Left lung (tissue), 4 donors: ENCODE measurements at regions not wholly inside any gene's neighbourhood (a gene's known extent, or its start where the extent isn't known, plus 50 kb on each side); places are given as distances from the start of the nearest gene placed in this dataset.

ENCODE experiments used
- ATAC-seq: fragments of 200-7000 bp; cut with Tn5 transposase; one replicate; pipeline ENCODE4 v1.9.1; 2020; ENCODE audit warnings: moderate library complexity
- DNase-seq, 4 donors: peaks; one replicate each; pipeline ENCODE4 v3.0.0-alpha.2; 2013 to 2020
- H3K27ac ChIP-seq, 2 donors: fragments of 200-600 bp; sonication (generic) in 1 of 2; one replicate each; pipeline versions ENCODE4 v1.5.0 to v1.8.0; 2020 to 2021
- H3K27me3 ChIP-seq, 2 donors: fragments of 200-600 bp; sonication (generic) in 1 of 2; one replicate each; pipeline versions ENCODE4 v1.5.0 to v1.8.0; 2020 to 2021
- H3K36me3 ChIP-seq, 2 donors: fragments of 200-600 bp; sonication (generic) in 1 of 2; one replicate each; pipeline versions ENCODE4 v1.5.0 to v1.8.0; 2020 to 2021
- H3K4me1 ChIP-seq, 2 donors: fragments of 200-600 bp; one replicate each; pipeline ENCODE4 v1.8.0; 2021
- H3K4me3 ChIP-seq, 2 donors: fragments of 200-600 bp; sonication (generic) in 1 of 2; one replicate each; pipeline versions ENCODE4 v1.5.0 to v1.8.0; 2020 to 2021; ENCODE audit warnings: mild to moderate bottlenecking in 1 of 2
- H3K9me3 ChIP-seq, 2 donors: fragments of 200-600 bp; sonication (generic) in 1 of 2; one replicate each; pipeline versions ENCODE4 v1.5.0 to v1.8.0; 2020 to 2021
- intact Hi-C, 2 donors: fragments of 100-400 bp; cut with DNase I; formaldehyde crosslinking; loops; one replicate each; pipeline versions ENCODE4 v1.11.2 to v1.14.2; 2022
- TF ChIP-seq, protein P1 (sequence below), 2 donors: fragments of 200-600 bp; sonication (generic) in 1 of 2; IDR thresholded peaks; one replicate each; pipeline versions ENCODE4 v1.5.0 to v1.8.0; 2021; ENCODE audit warnings: antibody characterized with exemption in 2 of 2
- donor health status: DM: no; HTN: yes; CAD: no.
- donor health status: DM: no; HTN: no; CAD: no.

DNA sequence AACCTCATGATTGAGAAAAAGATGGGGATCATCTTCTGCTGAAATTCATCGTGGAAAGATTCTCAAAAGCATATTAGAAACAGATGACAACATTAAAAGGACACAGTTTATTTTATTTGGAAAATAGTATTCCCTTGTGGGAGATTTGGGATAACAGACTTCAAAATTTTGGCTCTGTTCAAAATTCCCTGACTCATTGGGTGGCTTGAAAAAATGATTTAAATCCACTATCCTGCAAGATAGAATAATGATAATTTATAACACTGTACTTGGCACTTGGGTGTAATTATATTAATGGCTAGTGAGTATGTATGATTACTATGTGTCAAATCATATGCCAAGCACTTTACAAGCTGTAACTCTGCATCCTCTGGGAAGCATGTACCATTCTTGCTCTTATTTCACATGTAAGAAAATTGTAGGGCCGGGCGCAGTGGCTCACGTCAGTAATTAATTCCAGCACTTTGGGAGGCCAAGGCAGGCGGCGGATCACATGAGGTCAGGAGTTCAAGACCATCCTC is 128.8 kb downstream of the LMNTD1 start:
- Histone ChIP-seq H3K27me3 (no peaks in the 10 kb centered on the region), H3K36me3 (no peaks in the 10 kb centered on the region), H3K9me3 (no peaks in the 10 kb centered on the region), H3K4me3 (no peak overlapping the region), H3K27ac (no peak overlapping the region), H3K4me1 (no peaks in the 10 kb centered on the region)
- intact Hi-C loops, result no loop called here
- no peak for ATAC-seq
- TF ChIP-seq, protein P1, sequence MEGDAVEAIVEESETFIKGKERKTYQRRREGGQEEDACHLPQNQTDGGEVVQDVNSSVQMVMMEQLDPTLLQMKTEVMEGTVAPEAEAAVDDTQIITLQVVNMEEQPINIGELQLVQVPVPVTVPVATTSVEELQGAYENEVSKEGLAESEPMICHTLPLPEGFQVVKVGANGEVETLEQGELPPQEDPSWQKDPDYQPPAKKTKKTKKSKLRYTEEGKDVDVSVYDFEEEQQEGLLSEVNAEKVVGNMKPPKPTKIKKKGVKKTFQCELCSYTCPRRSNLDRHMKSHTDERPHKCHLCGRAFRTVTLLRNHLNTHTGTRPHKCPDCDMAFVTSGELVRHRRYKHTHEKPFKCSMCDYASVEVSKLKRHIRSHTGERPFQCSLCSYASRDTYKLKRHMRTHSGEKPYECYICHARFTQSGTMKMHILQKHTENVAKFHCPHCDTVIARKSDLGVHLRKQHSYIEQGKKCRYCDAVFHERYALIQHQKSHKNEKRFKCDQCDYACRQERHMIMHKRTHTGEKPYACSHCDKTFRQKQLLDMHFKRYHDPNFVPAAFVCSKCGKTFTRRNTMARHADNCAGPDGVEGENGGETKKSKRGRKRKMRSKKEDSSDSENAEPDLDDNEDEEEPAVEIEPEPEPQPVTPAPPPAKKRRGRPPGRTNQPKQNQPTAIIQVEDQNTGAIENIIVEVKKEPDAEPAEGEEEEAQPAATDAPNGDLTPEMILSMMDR (IDR thresholded peaks at IDR 0.05), result no peak
- no peak for DNase-seq

DNA sequence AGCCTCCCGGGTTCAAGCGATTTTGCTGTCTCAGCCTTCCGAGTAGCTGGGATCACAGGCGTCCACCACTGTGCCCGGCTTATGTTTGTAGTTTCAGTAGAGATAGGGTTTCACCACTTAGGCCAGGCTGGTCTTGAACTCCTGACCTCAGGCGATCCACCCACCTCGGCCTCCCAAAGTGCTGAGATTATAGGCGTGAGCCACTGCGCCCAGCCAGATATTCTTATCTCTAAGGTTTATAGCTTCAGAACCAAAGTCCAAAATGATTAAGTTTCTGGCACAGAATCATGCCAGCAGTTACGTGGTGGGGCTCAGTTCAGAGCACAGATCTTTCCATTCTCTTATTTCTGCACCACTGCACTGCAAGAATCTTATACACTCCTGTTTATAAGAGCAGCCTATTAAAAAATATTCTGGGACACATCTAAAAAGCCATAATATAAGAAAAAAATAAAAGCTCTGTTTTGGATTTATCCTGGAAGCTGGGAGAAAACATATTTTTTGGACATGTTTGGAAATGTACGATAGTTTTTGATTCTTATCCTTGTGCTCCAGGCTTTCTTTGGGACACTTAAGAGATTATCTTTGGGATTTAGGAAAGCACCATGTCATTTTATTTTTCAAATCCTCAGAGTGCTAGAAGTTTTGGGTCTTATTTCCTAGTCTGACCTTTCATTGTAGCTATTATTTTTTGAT is 129.6 kb downstream of the LMNTD1 start:
- H3K4me3 ChIP-seq, result no peak overlapping the region
- H3K27me3 ChIP-seq, result no peaks in the 10 kb centered on the region
- DNase-seq (no peak), ATAC-seq (no peak)
- no peaks in the 10 kb centered on the region for H3K9me3 ChIP-seq
- H3K36me3 ChIP-seq, result no peaks in the 10 kb centered on the region
- intact Hi-C loops, result no loop called here
- TF ChIP-seq, protein P1 (IDR thresholded peaks at IDR 0.05), result no peak
- no peak overlapping the region for H3K27ac ChIP-seq
- H3K4me1 ChIP-seq, result no peaks in the 10 kb centered on the region

GRCh38 chr12:25422241-25422640 is 130.8 kb downstream of the LMNTD1 start:
- H3K4me3 ChIP-seq, result no peak overlapping the region
- no peaks in the 10 kb centered on the region for H3K9me3 ChIP-seq
- no peak for DNase-seq
- H3K4me1 ChIP-seq, result no peaks in the 10 kb centered on the region
- no peak for ATAC-seq
- TF ChIP-seq, protein P1 (IDR thresholded peaks at IDR 0.05), result no peak
- no peak overlapping the region for H3K27ac ChIP-seq
- H3K27me3 ChIP-seq, result no peaks in the 10 kb centered on the region
- intact Hi-C loops, result no loop called here
- H3K36me3 ChIP-seq, result no peaks in the 10 kb centered on the region

DNA sequence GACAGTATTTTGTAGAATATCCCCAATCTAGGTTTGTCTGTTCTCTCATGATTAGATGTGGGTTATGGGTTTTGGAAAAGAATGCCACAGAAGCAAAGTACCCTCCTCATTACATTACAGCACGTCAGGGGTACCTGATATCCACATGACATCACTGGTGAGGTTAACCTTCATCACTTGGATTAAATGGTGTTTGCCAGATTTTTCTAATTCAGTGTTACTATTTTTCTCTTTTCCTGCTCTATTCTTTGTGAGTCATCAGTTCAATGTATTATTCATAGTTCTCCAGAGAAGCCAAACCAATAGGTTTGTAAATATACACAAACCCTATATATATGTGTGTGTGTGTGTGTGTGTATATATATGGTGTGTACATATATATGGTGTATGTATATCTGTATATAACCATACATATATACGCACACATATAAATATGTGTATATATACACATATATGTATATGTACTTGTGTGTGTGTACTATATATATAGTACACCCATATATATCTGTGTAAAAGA is 131.4 kb downstream of the LMNTD1 start:
- no peak overlapping the region for H3K4me3 ChIP-seq
- H3K27ac ChIP-seq, result no peak overlapping the region
- H3K36me3 ChIP-seq, result no peaks in the 10 kb centered on the region
- no peaks in the 10 kb centered on the region for H3K9me3 ChIP-seq
- DNase-seq, result no peak
- H3K4me1 ChIP-seq, result no peaks in the 10 kb centered on the region
- intact Hi-C loops, result no loop called here
- ATAC-seq, result no peak
- TF ChIP-seq, protein P1 (IDR thresholded peaks at IDR 0.05), result no peak
- no peaks in the 10 kb centered on the region for H3K27me3 ChIP-seq

DNA sequence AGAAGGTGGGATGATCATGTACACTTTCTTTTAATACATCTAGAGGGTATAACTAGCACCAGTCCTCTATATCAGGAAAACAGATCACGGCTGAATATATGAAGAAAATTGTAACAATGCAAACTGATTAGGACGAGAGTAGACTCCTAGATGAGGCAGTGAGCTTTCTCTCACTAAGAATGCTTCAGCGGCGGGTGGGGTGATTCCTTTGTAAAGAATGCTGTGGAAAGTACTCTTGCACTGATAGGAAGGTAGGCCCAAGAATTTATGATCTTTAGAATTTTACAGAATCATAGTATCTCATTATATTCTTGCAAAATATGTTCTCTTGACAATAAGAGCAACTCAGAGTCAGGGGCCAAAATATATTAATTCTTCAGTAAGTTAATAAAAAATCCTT is 133.0 kb downstream of the LMNTD1 start:
- H3K27ac ChIP-seq, result no peak overlapping the region
- no peaks in the 10 kb centered on the region for H3K4me1 ChIP-seq
- no peak for DNase-seq
- H3K36me3 ChIP-seq, result no peaks in the 10 kb centered on the region
- H3K4me3 ChIP-seq, result no peak overlapping the region
- no peaks in the 10 kb centered on the region for H3K27me3 ChIP-seq
- TF ChIP-seq, protein P1 (IDR thresholded peaks at IDR 0.05), result no peak
- no peak for ATAC-seq
- no peaks in the 10 kb centered on the region for H3K9me3 ChIP-seq
- intact Hi-C loops, result no loop called here
